GM18867 (cell line): ENCODE measurements at regions not wholly inside any gene's neighbourhood (a gene's known extent, or its start where the extent isn't known, plus 50 kb on each side); places are given as distances from the start of the nearest gene placed in this dataset.

Experiments used
- ATAC-seq: cut with Tn5 transposase; IDR thresholded peaks from one replicate; pipeline ENCODE4 v1.9.1; 2021; ENCODE audit warnings: mild to moderate bottlenecking, moderate library complexity; ENCODE audit not compliant: unreplicated experiment

DNA sequence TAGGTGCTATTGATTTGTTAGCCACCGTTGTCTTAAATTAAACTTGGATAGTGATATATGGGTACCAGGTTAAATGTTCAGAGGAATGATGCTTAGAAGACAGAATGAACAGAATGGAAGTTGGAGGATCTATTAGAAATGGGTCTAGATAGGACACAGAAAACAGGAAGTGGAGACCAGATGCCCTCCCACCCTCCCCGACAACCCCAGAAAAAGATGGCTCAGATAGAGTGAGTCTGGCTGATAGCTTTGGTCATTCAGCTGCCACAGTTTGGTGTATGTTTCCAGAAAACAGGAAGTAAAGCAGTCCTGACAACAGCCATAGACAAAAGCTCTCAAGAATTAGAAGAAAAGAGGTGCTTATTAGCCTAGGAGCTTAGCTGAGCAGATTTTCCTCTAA, 71.5 kb upstream of the DSG1 start:
- no peak for ATAC-seq

DNA sequence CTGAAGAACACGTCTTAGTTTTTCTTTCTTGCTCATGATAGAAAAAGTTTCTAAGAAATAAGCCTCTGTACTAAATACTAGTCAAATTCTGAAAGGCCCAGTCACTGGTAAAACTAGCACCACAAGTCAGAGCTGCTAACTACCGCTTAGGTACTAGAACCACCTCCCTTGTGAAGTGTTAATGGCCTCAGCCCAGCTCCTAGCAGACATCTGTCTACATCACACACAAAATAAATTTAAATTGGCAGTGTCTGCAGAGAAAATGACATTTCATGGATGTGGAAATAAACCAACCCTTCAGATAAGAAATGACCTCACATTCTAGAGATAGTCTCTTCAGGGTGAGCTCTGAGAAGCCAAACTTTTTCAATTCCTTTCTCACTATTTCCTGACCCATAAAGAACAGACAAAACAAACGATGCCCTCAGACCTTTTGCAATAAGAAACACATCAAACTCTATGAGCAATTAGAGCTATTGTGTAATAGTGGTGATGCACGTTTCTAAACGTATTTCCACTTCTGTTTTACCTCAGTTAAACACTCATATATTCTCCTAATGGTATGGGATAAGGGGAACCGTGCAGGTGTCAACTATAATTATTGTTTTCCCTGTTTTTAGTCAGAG, 70.3 kb upstream of the DSG1 start:
- no peak for ATAC-seq

DNA sequence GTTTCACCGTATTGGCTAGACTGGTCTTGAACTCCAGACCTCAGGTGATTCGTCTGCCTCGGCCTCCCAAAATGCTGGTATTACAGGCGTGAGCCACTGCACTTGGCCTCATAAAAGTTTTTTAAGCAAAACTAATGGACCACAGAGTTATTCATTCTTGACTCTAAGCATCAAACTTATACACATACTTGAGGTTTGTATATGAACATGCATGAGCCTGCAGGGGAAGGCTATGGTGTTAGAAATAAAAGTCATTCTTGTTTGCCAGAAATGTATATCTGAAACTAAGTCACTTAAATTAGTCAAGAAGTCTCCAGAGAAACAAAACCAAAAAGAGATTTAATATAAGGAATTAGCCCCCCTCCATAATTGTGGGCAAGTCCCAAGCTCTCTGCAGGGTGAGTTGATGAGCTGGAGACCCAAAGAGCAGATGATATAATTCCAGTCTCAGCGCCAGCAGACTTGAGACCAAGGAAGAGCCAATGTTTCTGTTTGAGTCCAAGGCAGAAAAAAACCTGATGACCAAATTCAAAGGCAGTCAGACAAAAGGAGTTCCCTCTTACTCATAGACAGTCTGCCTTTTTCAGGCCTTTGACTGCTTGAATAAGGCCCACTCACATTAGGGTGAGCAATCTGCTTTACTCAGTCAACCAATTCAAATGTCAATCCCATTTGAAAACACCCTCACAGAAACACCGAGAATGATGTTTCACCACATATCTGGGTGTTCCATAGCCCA, 69.0 kb upstream of the DSG1 start:
- no peak for ATAC-seq

DNA sequence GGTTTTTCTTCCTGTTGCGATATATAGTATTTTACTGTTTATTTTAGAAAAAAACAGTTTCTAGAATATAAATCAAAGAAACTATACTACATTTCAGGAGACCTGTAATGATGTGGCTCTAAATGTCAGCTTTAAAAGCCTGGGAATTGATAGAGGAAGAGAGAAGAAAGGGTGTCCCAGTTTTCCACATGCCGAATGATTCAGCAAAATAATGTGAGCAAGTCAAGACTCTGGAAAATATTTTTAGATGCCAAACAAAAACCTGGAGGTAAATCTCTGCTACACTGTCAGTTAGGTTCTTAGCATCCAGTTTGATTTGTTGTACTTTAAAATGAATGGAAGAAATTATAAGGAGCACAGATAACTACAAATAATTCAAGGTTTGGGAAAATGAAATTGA, 67.1 kb upstream of the DSG1 start:
- no peak for ATAC-seq

GRCh38 chr18:31252522-31252921, 65.4 kb upstream of the DSG1 start:
- ATAC-seq, result peak; percentile 72

- ATAC-seq, result peak; percentile 66
Observed at GRCh38 chr18:31255953-31256352, 62.0 kb upstream of the DSG1 start.

DNA sequence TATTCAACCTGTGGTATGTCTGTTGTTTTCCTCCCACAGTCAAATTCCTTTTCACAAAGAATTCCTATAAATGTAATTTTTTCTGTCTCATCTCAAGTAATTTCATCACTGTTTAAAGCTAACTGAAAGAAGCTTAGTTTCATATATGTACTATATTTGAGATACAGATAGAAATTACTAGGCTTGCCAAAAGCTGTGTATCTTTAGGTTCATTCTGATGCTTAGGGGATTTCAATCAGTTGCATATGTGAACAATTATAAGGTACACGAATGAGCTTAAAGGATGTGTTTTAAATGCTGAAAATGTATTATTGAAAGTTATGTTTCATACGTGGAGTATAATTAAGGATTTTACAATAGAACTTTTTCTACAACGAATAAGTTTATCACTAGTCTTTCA, 59.2 kb upstream of the DSG1 start:
- no peak for ATAC-seq

- ATAC-seq, result no peak
Observed at GRCh38 chr18:31261792-31262582, 56.0 kb upstream of the DSG1 start.

- peak; percentile 60 for ATAC-seq
Observed at GRCh38 chr18:31267823-31268481, 50.0 kb upstream of the DSG1 start.
